ENCODE measurements at regions not wholly inside any gene's neighbourhood (a gene's known extent, or its start where the extent isn't known, plus 50 kb on each side); places are given as distances from the start of the nearest gene placed in this dataset.

DNA sequence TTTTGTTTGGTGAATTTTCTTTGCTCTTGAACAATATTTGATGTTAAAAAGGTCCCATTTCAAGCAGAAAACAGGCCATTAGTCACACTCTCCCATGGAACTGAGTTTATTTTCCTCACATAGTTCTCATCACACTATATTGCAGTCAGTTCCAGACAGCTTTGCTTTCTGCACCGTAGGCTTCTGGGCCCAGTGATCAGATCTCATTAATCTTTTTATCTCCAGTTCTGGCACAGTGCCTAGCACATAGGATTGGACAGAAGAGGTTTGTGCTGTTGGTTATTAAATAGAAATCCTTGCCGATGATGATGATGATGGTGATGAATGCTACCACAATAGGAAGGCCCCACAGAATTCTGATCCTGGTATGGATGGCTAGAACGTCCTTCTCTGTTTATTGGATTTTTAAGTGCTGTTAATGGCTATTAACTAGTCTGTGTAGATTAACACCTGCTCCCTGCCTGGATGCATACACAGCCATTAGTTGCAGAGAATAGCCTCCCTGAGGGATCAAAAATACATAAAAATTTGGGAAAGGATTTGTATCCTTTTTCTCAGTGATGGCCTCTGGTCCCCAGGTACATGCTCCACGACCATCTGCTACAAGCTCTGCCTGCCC lies 52.0 kb upstream of the NTRK2 start:
- ATAC-seq (no peak), DNase-seq (ENCODE audit: low read depth in 1 of 2, low spot score in 1 of 2) (no peak), FAIRE-seq (no peak)
- CTCF ChIA-PET: no interaction called here
- Histone ChIP-seq H3K9me3 (no peaks in the 10 kb centered on the region), H3K4me3 (no peak overlapping the region), H3K4me2 (no peak overlapping the region), H3K4me1 (no peaks in the 10 kb centered on the region), H3K27ac (no peak overlapping the region)
- TF ChIP-seq CBX2 (IDR thresholded peaks at IDR 0.05; ENCODE audit: borderline replicate concordance, low read depth): no peak
- TF ChIP-seq USF2 (IDR thresholded peaks at IDR 0.05): no peak
- no peak for TF ChIP-seq FOSB (CRISPR knock-in tag; IDR thresholded peaks at IDR 0.05)
- TF ChIP-seq, protein P1, sequence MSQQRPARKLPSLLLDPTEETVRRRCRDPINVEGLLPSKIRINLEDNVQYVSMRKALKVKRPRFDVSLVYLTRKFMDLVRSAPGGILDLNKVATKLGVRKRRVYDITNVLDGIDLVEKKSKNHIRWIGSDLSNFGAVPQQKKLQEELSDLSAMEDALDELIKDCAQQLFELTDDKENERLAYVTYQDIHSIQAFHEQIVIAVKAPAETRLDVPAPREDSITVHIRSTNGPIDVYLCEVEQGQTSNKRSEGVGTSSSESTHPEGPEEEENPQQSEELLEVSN (IDR thresholded peaks at IDR 0.05; ENCODE audit: borderline replicate concordance, low read depth): no peak
- no peak for TF ChIP-seq HEYL (CRISPR knock-in tag; IDR thresholded peaks at IDR 0.05)
- TF ChIP-seq RCOR1 (IDR thresholded peaks at IDR 0.05; ENCODE audit: low read depth, low read length): no peak
- TF ChIP-seq, protein P2, sequence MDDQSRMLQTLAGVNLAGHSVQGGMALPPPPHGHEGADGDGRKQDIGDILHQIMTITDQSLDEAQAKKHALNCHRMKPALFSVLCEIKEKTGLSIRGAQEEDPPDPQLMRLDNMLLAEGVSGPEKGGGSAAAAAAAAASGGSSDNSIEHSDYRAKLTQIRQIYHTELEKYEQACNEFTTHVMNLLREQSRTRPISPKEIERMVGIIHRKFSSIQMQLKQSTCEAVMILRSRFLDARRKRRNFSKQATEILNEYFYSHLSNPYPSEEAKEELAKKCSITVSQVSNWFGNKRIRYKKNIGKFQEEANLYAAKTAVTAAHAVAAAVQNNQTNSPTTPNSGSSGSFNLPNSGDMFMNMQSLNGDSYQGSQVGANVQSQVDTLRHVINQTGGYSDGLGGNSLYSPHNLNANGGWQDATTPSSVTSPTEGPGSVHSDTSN (IDR thresholded peaks at IDR 0.05): no peak
- TF ChIP-seq CHD2 (IDR thresholded peaks at IDR 0.05; ENCODE audit: low read length, partially characterized antibody): no peak
- TF ChIP-seq, protein P3, sequence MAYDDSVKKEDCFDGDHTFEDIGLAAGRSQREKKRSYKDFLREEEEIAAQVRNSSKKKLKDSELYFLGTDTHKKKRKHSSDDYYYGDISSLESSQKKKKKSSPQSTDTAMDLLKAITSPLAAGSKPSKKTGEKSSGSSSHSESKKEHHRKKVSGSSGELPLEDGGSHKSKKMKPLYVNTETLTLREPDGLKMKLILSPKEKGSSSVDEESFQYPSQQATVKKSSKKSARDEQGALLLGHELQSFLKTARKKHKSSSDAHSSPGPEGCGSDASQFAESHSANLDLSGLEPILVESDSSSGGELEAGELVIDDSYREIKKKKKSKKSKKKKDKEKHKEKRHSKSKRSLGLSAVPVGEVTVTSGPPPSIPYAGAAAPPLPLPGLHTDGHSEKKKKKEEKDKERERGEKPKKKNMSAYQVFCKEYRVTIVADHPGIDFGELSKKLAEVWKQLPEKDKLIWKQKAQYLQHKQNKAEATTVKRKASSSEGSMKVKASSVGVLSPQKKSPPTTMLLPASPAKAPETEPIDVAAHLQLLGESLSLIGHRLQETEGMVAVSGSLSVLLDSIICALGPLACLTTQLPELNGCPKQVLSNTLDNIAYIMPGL (CRISPR knock-in tag; IDR thresholded peaks at IDR 0.05; ENCODE audit: borderline replicate concordance): no peak
- TF ChIP-seq PHF8 (IDR thresholded peaks at IDR 0.05; ENCODE audit: borderline replicate concordance, low read depth): no peak
- no peak for TF ChIP-seq EHF (CRISPR knock-in tag; IDR thresholded peaks at IDR 0.05)
- no peak for TF ChIP-seq RFX5 (IDR thresholded peaks at IDR 0.05)
- no peak for TF ChIP-seq FOSL2 (IDR thresholded peaks at IDR 0.05)
- TF ChIP-seq FOSL2 (CRISPR knock-in tag; IDR thresholded peaks at IDR 0.05): no peak
- TF ChIP-seq RAD21 (conservative IDR thresholded peaks at IDR 0.05 in 1 of 2, IDR thresholded peaks at IDR 0.05 in 1 of 2): no peak
- no peak for TF ChIP-seq MAZ (IDR thresholded peaks at IDR 0.05; ENCODE audit: borderline replicate concordance, low read depth, low read length)
- TF ChIP-seq ZC3H11A (IDR thresholded peaks at IDR 0.05): no peak
- TF ChIP-seq POLR2AphosphoS2 (conservative IDR thresholded peaks at IDR 0.05; ENCODE audit: low read length): no peak
- no peak for TF ChIP-seq BHLHE40 (IDR thresholded peaks at IDR 0.05; ENCODE audit: low read depth, low read length)
- POLR2A ChIA-PET: interaction anchor here (0.6 kb wide), 1 partner anchor 14 kb away, joined by 3 read pairs; no protein-coding TSS in a partner anchor
- WGBS (ENCODE audit: missing lambda C conversion rate): 30% methylated on average over 4 of the region's 4 CpGs

Measured in A549 (cell line).